ENCODE measurements at regions not wholly inside any gene's neighbourhood (a gene's known extent, or its start where the extent isn't known, plus 50 kb on each side); places are given as distances from the start of the nearest gene placed in this dataset.

- DNase-seq: no peak
Measured at GRCh38 chr16:26295625-26296304, 604.0 kb downstream of the HS3ST4 start.

DNA sequence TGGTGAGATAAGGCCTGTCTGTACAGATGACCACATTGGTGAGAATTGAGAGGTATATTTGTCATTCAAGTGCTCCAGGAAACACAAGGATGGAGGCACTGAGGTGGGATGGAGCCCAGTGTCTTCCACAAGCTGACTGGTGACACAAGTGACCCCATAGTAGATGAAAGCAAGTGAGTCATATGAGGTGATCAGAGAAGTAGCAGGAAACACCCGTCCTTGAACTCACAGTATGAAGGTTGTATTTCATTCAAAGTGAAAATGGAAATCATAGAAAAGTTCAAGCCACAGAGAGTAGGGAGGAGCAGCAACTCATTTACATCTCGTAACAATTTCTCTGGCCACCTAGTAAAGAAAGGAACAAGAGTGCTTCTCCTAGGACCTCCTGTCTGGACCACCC, 609.8 kb downstream of the HS3ST4 start:
- no peak for DNase-seq

GRCh38 chr16:26316683-26317464, 625.1 kb downstream of the HS3ST4 start:
- DNase-seq: no peak

DNA sequence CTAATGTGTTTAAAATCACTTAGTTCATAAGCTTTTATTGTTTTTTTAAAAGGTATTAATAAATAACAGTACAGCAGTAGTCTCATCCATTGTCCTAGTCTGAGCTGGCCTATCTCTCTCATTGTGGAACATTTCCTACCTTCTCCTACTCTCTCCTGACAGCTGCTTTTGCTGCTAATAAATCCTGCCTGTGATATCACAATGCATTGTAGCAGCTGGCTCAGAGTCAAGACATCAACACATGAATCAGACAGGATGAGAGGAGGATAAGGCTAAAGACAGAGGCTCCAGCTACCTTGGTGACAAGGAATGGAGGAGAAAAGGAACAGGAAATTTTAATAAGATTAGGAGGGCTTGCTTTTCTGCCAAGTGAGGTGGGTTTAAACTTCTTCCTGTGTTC, 626.1 kb downstream of the HS3ST4 start:
- no peak for DNase-seq

DNA sequence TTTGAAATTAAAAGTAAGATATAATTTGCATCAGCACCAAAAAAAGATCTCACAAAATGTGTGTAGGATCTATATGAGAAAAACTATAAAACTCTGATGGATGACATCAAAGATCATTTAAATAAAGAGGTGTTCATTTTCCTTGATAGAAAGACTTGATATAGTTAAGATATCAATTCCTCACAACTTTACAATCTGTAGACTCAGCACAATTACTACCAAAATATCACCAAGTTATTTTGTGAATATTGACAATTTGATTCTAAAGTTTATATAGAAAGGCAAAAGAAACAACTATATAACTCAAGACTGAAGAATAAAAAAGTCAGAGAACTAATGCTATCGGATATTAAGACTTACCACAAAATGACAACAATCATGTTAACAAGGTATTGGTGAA, 638.9 kb downstream of the HS3ST4 start:
- DNase-seq: no peak

GRCh38 chr16:26334218-26335111, 642.7 kb downstream of the HS3ST4 start:
- DNase-seq: no peak

- DNase-seq: no peak
Measured at GRCh38 chr16:26335236-26335853, 643.6 kb downstream of the HS3ST4 start.

GRCh38 chr16:26342621-26343020, 650.9 kb downstream of the HS3ST4 start:
- no peak for DNase-seq

DNA sequence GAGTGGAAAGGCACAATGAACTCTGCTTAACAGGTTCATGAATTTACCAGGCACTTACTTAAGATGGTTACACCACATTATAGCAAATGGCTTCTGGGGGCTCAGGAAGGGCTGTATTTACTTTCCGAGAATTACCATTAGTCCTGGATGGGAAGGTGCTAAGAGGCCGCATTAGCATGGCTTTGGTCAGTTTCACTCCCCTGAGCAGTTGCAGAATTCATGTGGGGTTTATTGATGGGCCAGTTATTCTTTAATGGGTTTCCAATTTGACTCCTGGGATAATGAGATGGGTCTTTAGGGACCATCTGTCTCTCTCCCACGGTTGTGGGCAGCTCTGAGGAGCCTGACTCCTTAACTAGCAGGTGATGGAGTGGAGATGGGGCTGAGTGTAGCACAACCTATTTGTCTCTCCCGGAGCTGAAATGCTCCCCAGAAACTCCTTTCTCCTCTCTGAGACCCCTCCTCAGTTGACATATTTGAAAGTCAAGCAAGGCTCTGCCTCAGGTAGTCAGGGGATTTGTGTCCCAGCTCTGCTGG, 652.5 kb downstream of the HS3ST4 start:
- no peak for DNase-seq

- no peak for DNase-seq
Measured at GRCh38 chr16:26344976-26345375, 653.2 kb downstream of the HS3ST4 start.

GRCh38 chr16:26345966-26346365, 654.2 kb downstream of the HS3ST4 start:
- no peak for DNase-seq

GRCh38 chr16:26348095-26348494, 656.3 kb downstream of the HS3ST4 start:
- no peak for DNase-seq

DNA sequence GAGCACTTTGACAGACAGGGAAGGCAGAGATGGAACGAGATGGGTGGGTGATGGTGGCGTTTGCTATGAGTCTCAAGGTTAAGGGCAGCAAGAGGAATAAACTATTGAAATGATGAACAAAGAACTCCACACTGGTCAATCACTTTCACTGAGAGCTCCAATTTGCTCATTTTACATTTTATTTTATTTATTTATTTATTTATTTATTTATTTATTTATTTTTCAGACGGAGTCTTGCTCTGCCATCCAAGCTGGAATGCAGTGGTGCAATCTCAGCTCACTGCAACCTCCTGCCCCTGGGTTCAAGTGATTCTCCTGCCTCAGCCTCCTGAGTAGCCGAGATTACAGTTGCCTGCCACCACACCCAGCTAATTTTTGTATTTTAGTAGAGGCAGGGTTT, 669.1 kb downstream of the HS3ST4 start:
- DNase-seq: no peak

- DNase-seq: no peak
Measured at GRCh38 chr16:26363581-26363980, 671.8 kb downstream of the HS3ST4 start.

GRCh38 chr16:26365161-26365940, 673.6 kb downstream of the HS3ST4 start:
- DNase-seq: no peak

- no peak for DNase-seq
Measured at GRCh38 chr16:26371349-26371869, 679.6 kb downstream of the HS3ST4 start.

GRCh38 chr16:26374279-26374925, 682.6 kb downstream of the HS3ST4 start:
- no peak for DNase-seq

DNA sequence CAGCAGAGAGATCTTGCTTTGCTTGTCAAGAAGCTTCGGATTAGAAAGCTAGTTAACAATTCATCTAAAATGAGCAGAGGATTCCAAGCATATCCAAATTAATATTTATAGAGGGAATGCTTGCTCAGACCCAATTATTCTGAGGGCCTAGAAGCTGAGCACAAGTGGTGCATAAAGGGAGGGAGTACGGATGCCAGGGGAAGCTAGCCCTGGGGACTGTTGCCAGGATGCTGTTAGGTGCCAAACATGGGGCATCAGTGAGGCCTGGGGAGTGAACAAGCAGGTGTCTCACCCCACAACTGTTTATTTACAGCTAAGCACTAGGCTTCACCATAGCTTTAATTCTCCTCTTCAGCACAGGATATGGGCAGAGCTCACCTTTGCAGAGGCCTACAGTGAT, 684.1 kb upstream of the C16orf82 start:
- no peak for DNase-seq

DNA sequence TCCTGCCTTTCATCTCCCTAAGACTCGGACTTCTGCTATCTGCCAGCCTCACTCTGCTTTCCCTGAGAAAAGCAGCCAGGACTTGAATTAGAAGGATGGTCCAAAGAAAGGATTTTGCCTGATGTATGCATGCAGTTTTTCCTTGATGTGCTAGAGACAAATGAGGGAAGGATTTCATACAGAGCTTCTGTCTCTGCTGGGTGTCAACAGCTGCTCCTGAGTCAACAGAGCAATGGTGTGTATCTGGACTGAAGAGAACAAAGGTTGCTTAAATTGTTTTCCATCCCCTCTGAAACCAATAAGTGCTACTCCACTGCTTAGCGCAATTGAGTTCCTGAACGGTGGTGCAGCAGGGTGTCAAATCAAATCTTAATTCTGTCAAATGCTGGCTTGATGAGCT, 680.6 kb upstream of the C16orf82 start:
- DNase-seq: no peak

DNA sequence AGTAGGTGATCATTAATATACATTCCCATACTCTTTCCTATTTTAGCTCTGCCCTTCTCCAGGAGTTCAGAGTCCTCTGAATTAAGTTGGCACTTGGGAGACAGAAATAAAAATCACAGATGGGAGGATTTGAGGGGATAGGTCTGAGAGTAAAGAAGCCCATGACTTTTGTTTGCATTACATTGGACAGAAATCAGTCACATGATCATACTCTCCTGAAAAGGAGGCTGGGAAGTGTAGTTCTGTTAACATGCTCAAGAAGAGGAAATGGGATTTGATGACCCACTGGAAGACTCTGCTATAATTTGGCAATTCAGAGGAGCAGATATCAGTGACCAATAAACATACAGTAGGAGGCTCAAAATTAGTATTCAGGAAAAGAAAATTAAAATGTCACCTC, 674.9 kb upstream of the C16orf82 start:
- no peak for DNase-seq

GRCh38 chr16:26394409-26394808, 672.3 kb upstream of the C16orf82 start:
- DNase-seq: no peak

All from CD4-positive, alpha-beta T cell treated with Interferon alpha-2 for 1 hour (primary cell).